A673 (cell line): ENCODE measurements at regions not wholly inside any gene's neighbourhood (a gene's known extent, or its start where the extent isn't known, plus 50 kb on each side); places are given as distances from the start of the nearest gene placed in this dataset.
"Not testable (repeated sequence)": the region's sequence is repeated elsewhere in the genome, so short reads cannot be mapped to it uniquely, and the experiment has no call there.

ENCODE experiments used
- BruUV-seq: library from RNA; stranded (reverse); fragments of 400-500 nt; replicated peaks from 2 replicates; lab custom pipeline; 2021; lab: Mats Ljungman, UMichigan
- CTCF ChIA-PET: fragments of 300-600 bp; sonication (Branson Sonifier 250); formaldehyde crosslinking; loops from one replicate; lab custom pipeline; 2022; ENCODE audit warnings: antibody characterized with exemption; lab: Charles Lee
- POLR2A ChIA-PET: fragments of 300-600 bp; sonication (Branson Sonifier 250); formaldehyde crosslinking; loops from one replicate; lab custom pipeline; 2022; ENCODE audit warnings: antibody characterized with exemption; ENCODE audit not compliant: low non-redundant PET; lab: Charles Lee
- DNase-seq: peaks from one replicate; pipeline ENCODE4 v3.0.0-alpha.2; 2015; ENCODE audit warnings: low spot score
- H3K27ac ChIP-seq: fragments of 200-600 bp; sonication (generic); 2 replicates; pipeline ENCODE4 v1.5.1; 2016; ENCODE audit warnings: mixed run types, low read depth, mild to moderate bottlenecking, mixed read lengths, antibody characterized with exemption, low read length; ENCODE audit not compliant: poor library complexity, severe bottlenecking
- H3K27me3 ChIP-seq: fragments of 200-600 bp; sonication (generic); replicated peaks from 2 replicates; pipeline ENCODE4 v1.6.1; 2017; ENCODE audit warnings: mixed run types, low read depth, mild to moderate bottlenecking, mixed read lengths, antibody characterized with exemption, low read length; ENCODE audit not compliant: insufficient read depth, poor library complexity
- H3K36me3 ChIP-seq: fragments of 200-600 bp; sonication (generic); 2 replicates; pipeline ENCODE4 v1.6.1; 2016; ENCODE audit warnings: mixed run types, mild to moderate bottlenecking, mixed read lengths, antibody characterized with exemption, low read length; ENCODE audit not compliant: insufficient read depth, poor library complexity, severe bottlenecking
- H3K4me1 ChIP-seq: fragments of 200-600 bp; sonication (generic); 2 replicates; pipeline ENCODE4 v1.6.1; 2017; ENCODE audit warnings: mixed run types, mild to moderate bottlenecking, mixed read lengths, antibody characterized with exemption, low read length; ENCODE audit not compliant: insufficient read depth, poor library complexity, severe bottlenecking
- H3K4me3 ChIP-seq: fragments of 200-600 bp; sonication (generic); 2 replicates; pipeline ENCODE4 v1.5.1; 2016; ENCODE audit warnings: low read depth, mixed run types, mild to moderate bottlenecking, mixed read lengths, low read length; ENCODE audit not compliant: poor library complexity, severe bottlenecking
- H3K9me3 ChIP-seq: fragments of 200-600 bp; sonication (generic); 2 replicates; pipeline ENCODE4 v1.6.1; 2016; ENCODE audit warnings: mixed run types, low read depth, mild to moderate bottlenecking, mixed read lengths, antibody characterized with exemption, low read length; ENCODE audit not compliant: poor library complexity, severe bottlenecking
- EZH2 ChIP-seq: fragments of 200-600 bp; sonication (generic); IDR thresholded peaks from 2 replicates; pipeline ENCODE4 v1.6.1; 2017; ENCODE audit warnings: borderline replicate concordance, low read depth, mild to moderate bottlenecking, mixed read lengths, antibody characterized with exemption, low read length; ENCODE audit not compliant: poor library complexity, severe bottlenecking
- intact Hi-C: fragments of 100-400 bp; cut with micrococcal nuclease; formaldehyde crosslinking; loops from one replicate; pipeline ENCODE4 v1.10.0; 2022; ENCODE audit not compliant: unreplicated experiment
- TF ChIP-seq, protein P1 (sequence below): fragments of 300-800, 200-600 bp; sonication (generic); conservative IDR thresholded peaks from 2 replicates; pipeline ENCODE4 v1.5.1; 2017; ENCODE audit warnings: low read depth, mild to moderate bottlenecking, antibody characterized with exemption, low read length, moderate library complexity, mixed read lengths

DNA sequence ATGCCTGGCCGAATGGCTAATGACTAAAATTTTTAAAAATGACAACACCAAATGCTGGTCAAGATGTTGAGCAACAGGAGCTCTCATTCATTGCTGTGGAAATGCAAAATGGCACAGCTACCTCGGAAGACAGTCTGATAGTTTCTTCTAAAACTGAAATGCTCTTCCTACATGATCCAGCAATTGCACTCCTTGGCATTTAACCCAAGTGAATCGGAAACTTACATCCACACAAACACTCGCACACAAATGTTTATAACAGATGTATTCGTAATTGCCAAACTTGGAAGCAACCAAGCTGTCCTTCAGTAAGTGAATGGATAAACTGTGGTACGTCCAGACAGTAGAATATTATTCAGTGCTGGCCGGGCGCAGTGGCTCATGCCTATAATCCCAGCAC, 56.4 kb upstream of the NCOA3 start:
- CTCF ChIA-PET = no interaction called here
- intact Hi-C loops = no loop called here
- no peak overlapping the region for H3K4me3 ChIP-seq
- DNase-seq = no peak
- no TSS peak for BruUV-seq
- H3K27ac ChIP-seq = no peak overlapping the region
- TF ChIP-seq EZH2 = no peak
- TF ChIP-seq, protein P1, sequence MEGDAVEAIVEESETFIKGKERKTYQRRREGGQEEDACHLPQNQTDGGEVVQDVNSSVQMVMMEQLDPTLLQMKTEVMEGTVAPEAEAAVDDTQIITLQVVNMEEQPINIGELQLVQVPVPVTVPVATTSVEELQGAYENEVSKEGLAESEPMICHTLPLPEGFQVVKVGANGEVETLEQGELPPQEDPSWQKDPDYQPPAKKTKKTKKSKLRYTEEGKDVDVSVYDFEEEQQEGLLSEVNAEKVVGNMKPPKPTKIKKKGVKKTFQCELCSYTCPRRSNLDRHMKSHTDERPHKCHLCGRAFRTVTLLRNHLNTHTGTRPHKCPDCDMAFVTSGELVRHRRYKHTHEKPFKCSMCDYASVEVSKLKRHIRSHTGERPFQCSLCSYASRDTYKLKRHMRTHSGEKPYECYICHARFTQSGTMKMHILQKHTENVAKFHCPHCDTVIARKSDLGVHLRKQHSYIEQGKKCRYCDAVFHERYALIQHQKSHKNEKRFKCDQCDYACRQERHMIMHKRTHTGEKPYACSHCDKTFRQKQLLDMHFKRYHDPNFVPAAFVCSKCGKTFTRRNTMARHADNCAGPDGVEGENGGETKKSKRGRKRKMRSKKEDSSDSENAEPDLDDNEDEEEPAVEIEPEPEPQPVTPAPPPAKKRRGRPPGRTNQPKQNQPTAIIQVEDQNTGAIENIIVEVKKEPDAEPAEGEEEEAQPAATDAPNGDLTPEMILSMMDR = no peak
- no peaks in the 10 kb centered on the region for H3K36me3 ChIP-seq
- H3K4me1 ChIP-seq = no peaks in the 10 kb centered on the region
- H3K27me3 ChIP-seq = no peaks in the 10 kb centered on the region
- POLR2A ChIA-PET = no interaction called here
- no peaks in the 10 kb centered on the region for H3K9me3 ChIP-seq

DNA sequence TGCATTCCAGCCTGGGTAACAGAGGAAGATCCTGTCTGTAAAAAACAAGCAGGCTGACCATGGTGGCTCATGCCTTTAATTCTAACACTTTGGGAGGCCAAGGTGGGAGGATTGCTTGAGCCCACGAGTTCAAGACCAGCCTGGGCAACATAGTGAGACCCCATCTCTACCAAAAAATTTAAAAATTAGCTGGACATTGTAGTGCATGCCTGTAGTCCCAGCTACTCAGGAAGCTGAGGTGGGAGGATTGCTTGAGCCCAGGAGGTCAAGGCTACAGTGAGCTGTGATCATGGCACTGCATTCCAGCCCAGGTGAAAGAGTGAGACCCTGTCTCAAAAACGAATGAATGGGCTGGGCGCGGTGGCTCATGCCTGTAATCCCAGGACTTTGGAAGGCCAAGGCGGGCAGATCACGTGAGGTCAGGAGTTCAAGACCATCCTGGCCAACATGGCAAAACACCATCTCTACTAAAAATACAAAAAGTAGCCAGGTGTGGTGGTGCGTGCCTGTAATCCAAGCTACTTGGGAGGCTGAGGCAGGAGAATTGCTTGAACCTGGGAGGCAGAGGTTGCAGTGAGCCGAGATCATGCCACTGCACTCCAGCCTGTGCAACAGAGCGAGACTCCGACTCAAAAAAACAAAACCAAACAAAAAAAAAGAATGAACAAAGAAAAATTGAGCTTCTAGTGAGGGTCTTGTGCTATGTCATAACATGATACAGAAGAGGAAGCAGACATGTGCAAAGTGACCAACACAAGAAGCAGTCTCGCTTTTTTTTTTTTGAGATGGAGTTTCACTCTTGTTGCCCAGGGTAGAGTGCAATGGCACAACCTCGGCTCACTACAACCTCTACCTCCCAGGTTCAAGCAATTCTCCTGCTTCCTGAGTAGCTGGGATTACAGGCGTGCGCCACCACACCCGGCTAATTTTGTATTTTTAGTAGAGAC, 54.1 kb upstream of the NCOA3 start:
- POLR2A ChIA-PET, intact Hi-C loops, CTCF ChIA-PET: not testable (repeated sequence)

DNA sequence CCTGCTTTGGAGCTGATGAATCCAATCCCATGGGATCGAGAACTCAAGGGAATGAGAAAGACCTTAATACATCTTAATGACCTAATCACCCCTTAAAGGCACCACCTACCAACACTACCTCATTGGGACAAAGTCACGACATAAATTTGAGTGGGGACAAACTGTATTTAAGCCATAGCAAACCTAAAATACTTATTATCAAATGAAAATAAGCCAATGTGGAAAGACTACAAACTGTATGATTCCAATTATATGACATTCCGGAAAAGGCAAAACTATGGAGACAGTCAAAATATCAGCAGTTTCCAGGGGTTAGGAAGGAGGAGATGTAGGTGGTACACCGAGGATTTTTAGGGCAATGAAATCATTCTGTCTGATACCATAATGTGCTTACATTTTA, 53.3 kb upstream of the NCOA3 start:
- intact Hi-C loops = no loop called here
- Histone ChIP-seq H3K4me3 (no peak overlapping the region), H3K36me3 (no peaks in the 10 kb centered on the region), H3K9me3 (no peaks in the 10 kb centered on the region), H3K4me1 (no peaks in the 10 kb centered on the region), H3K27ac (no peak overlapping the region), H3K27me3 (no peaks in the 10 kb centered on the region)
- ChIA-PET CTCF (no interaction called here), POLR2A (no interaction called here)
- no peak for DNase-seq
- TF ChIP-seq, protein P1 = no peak
- TF ChIP-seq EZH2 = no peak
- no TSS peak for BruUV-seq

More for the DNA sequence above, 54.1 kb upstream of the NCOA3 start:
- H3K4me3 ChIP-seq, H3K9me3 ChIP-seq, H3K4me1 ChIP-seq, H3K27me3 ChIP-seq, BruUV-seq, H3K36me3 ChIP-seq, H3K27ac ChIP-seq, DNase-seq: not testable (repeated sequence)

DNA sequence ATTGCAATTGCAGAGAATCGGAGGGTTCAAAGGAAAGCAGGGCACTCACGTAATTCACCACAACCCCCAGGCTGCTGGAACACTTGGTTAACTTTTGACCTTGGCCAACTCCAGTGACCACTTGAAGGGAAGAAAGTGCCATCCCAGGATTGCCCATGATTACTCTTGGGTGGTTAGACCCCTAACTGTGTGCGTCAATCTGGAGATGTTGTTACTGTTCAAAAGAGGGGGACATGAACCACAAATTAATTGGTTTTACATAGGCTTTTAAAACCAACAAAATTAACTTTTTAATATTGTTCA, 50.1 kb upstream of the NCOA3 start:
- TF ChIP-seq, protein P1 = no peak
- no peak for TF ChIP-seq EZH2
- Histone ChIP-seq H3K4me1 (peaks cover 6% of the 10 kb centered on the region), H3K9me3 (no peaks in the 10 kb centered on the region), H3K4me3 (no peak overlapping the region), H3K36me3 (no peaks in the 10 kb centered on the region), H3K27me3 (no peaks in the 10 kb centered on the region), H3K27ac (no peak overlapping the region)
- POLR2A ChIA-PET = no interaction called here
- no peak for DNase-seq
- no TSS peak for BruUV-seq
- intact Hi-C loops = no loop called here
- CTCF ChIA-PET = no interaction called here
